Upper lobe of right lung (tissue), 1 donor: ENCODE measurements at regions not wholly inside any gene's neighbourhood (a gene's known extent, or its start where the extent isn't known, plus 50 kb on each side); places are given as distances from the start of the nearest gene placed in this dataset.
A peak's percentile ranks its signal among the peaks of the same experiment; 100 is the strongest.

Experiments
- ATAC-seq: fragments of 200-7000 bp; cut with Tn5 transposase; one replicate; pipeline ENCODE4 v1.9.1; 2020; ENCODE audit warnings: mild to moderate bottlenecking, moderate library complexity
- DNase-seq: peaks from one replicate; pipeline ENCODE4 v3.0.0-alpha.2; 2020
- H3K27ac ChIP-seq: fragments of 200-600 bp; one replicate; pipeline ENCODE4 v1.8.0; 2022
- H3K27me3 ChIP-seq: fragments of 200-600 bp; one replicate; pipeline ENCODE4 v1.8.0; 2022; ENCODE audit warnings: mild to moderate bottlenecking
- H3K36me3 ChIP-seq: fragments of 200-600 bp; one replicate; pipeline ENCODE4 v1.8.0; 2022
- H3K4me1 ChIP-seq: fragments of 200-600 bp; one replicate; pipeline ENCODE4 v1.8.0; 2022
- H3K4me3 ChIP-seq: fragments of 200-600 bp; one replicate; pipeline ENCODE4 v1.8.0; 2022; ENCODE audit warnings: mild to moderate bottlenecking
- H3K9me3 ChIP-seq: fragments of 200-600 bp; one replicate; pipeline ENCODE4 v1.8.0; 2022
- intact Hi-C: fragments of 100-400 bp; cut with DNase I; formaldehyde crosslinking; loops from one replicate; pipeline ENCODE4 v1.11.0; 2022
- TF ChIP-seq, protein P1 (sequence below): fragments of 200-600 bp; IDR thresholded peaks from one replicate; pipeline ENCODE4 v1.8.0; 2022; ENCODE audit warnings: antibody characterized with exemption
- donor health status: DM: no; HTN: yes; CAD: no; lungs with severe emphysema.

DNA sequence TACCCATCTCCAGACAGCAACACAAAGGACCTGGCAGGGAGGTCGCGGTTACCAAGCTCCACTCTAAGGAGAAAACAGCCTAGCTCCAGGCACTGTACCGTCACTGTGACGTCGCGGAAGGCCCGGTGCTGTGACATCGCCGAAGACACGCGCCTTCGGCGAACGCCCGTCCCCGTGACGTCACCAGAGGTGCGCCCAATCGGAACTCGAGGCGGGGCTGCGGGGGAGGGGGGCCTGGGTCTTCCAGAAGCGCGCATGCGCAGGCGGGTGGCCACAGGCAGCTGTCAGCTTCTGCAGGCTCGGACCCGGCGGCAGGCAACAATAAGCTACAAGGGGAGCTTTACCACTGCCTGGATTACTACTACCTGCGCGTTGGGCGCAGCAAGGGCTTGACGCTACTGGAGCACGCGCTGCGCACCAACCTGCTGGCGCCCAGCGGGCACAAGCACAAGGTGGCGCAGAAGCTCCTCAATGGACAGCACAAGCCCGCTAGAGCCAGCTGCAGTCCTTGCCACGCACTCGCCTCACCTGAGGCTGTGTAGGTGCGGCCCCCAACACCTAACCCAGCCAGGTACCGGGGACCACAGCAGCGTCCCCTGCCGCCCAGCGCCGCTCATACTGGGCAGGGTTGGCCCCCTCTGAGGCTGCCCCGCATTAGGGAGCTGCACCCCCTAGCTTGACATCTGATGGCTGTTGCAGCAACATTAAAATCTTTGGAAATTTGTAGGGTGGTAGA, 208.4 kb downstream of the TPST1 start:
- Histone ChIP-seq H3K27ac (no peak overlapping the region), H3K36me3 (no peaks in the 10 kb centered on the region), H3K4me1 (peaks cover 9% of the 10 kb centered on the region), H3K9me3 (no peaks in the 10 kb centered on the region), H3K27me3 (no peaks in the 10 kb centered on the region), H3K4me3 (peak overlapping the region; percentile 51)
- DNase-seq (peak; percentile 91), ATAC-seq (peak; percentile 91)
- TF ChIP-seq, protein P1, sequence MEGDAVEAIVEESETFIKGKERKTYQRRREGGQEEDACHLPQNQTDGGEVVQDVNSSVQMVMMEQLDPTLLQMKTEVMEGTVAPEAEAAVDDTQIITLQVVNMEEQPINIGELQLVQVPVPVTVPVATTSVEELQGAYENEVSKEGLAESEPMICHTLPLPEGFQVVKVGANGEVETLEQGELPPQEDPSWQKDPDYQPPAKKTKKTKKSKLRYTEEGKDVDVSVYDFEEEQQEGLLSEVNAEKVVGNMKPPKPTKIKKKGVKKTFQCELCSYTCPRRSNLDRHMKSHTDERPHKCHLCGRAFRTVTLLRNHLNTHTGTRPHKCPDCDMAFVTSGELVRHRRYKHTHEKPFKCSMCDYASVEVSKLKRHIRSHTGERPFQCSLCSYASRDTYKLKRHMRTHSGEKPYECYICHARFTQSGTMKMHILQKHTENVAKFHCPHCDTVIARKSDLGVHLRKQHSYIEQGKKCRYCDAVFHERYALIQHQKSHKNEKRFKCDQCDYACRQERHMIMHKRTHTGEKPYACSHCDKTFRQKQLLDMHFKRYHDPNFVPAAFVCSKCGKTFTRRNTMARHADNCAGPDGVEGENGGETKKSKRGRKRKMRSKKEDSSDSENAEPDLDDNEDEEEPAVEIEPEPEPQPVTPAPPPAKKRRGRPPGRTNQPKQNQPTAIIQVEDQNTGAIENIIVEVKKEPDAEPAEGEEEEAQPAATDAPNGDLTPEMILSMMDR: peak; percentile 49
- intact Hi-C loops: no loop called here

DNA sequence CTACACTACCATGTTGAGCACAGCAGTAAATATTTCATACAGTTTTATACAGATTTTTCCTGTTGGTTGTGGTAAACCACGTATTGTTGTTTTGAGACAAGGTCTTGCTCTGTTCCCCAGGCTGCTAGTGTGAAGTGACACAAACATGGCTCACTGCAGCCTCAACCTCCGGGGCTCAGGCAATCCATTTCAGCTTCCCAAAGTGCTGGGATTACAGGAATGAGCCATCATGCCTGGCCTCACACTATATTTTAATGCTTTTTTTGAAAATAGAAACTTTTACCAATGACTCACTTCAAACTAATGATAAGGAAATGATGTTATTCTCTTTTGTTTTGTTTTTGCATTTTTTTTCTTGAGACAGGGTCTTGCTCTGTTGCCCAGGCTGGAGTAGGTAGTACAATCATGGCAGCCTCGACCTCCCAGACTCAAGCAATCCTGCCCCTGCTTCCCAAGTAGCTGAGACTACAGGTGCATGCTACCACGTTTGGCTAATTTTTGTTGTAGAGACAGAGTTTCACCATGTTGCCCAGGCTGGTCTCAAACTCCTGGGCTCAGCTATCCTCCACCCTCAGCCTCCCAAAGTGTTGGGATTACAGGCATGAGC, 210.6 kb downstream of the TPST1 start:
- Histone ChIP-seq H3K9me3 (no peaks in the 10 kb centered on the region), H3K4me1 (peaks cover 9% of the 10 kb centered on the region), H3K36me3 (no peaks in the 10 kb centered on the region), H3K27ac (no peak overlapping the region), H3K27me3 (no peaks in the 10 kb centered on the region), H3K4me3 (no peak overlapping the region)
- no peak for DNase-seq
- no peak for ATAC-seq
- TF ChIP-seq, protein P1: no peak
- intact Hi-C loops: no loop called here

DNA sequence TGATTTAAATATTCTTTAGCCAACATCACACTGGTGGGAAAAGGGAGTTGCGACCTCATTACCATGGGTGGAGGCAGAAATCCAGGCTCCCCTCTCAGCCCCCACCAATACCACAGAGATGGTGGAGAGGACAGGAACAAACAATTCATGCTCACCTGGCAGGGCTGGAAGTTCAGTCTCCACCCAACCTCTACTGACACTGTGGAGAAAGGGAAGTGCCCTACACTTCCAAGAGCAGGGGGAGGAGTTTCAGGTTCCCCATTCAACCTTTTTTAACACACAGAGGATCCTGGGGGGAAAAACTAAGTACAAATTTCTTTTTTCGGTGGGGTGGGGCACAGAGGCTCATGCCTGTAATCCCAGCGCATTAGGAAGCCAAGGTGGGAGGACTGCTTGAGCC, 210.1 kb upstream of the KCTD7 start:
- Histone ChIP-seq H3K36me3 (no peaks in the 10 kb centered on the region), H3K27me3 (no peaks in the 10 kb centered on the region), H3K27ac (no peak overlapping the region), H3K9me3 (no peaks in the 10 kb centered on the region), H3K4me3 (no peak overlapping the region), H3K4me1 (peaks cover 8% of the 10 kb centered on the region)
- DNase-seq: no peak
- TF ChIP-seq, protein P1: no peak
- intact Hi-C loops: no loop called here
- no peak for ATAC-seq

DNA sequence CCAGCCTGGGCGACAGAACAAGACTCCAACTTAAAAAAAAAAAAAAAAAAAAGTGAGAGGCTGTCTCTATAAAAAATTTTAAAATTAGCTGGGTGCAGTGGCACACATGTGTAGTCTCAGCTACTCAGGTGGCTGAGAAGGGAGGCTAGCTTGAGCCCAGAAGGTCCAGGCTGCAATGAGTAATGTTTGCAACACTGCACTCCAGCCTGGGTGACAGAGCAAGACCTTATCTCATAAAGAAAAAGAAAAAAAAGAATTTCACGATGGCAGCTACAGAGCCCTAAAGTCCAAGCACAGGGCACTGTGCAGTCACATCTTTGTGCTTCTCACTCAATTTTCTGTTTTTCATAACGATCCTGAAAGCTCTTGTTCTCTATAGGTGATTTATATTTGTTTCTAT, 209.5 kb upstream of the KCTD7 start:
- no peak for DNase-seq
- Histone ChIP-seq H3K36me3 (no peaks in the 10 kb centered on the region), H3K27me3 (no peaks in the 10 kb centered on the region), H3K27ac (no peak overlapping the region), H3K4me1 (peaks cover under 1% of the 10 kb centered on the region), H3K9me3 (no peaks in the 10 kb centered on the region), H3K4me3 (no peak overlapping the region)
- TF ChIP-seq, protein P1: no peak
- no peak for ATAC-seq
- intact Hi-C loops: no loop called here

DNA sequence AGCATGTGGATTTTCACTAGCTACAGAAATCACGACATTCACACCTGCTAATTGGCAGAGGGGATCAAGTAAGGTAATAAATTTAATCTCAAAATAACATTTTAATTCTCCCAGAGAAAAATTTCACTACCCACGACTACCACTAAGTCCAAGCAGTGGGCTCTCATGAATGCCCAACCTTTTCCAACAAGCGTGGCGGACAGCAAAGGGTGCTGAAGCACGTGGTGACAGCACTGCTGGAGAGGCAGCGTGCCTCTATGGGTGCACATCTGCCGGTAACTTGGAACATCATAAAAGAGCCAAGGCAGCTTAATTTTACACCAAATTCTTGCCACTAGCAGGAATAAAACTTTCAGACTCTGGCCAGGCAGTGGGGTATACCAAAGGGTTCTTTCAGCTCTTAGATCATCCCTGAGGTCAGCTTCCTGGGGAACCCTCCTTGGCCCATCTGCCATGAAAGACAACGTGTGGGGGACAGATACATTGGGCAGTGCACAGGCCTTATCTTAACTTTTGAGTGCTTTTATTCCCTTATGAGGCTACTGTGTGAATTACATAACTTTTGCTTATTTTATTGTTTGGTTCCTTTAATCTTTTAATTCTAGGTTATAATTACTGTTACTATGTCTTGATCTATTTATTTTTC, 206.7 kb upstream of the KCTD7 start:
- Histone ChIP-seq H3K4me3 (no peak overlapping the region), H3K9me3 (no peaks in the 10 kb centered on the region), H3K36me3 (no peaks in the 10 kb centered on the region), H3K27me3 (no peaks in the 10 kb centered on the region), H3K4me1 (no peaks in the 10 kb centered on the region), H3K27ac (no peak overlapping the region)
- intact Hi-C loops: no loop called here
- DNase-seq: no peak
- ATAC-seq: no peak
- TF ChIP-seq, protein P1: no peak
